ENCODE measurements at regions not wholly inside any gene's neighbourhood (a gene's known extent, or its start where the extent isn't known, plus 50 kb on each side); places are given as distances from the start of the nearest gene placed in this dataset.
"Not testable (repeated sequence)": the region's sequence is repeated elsewhere in the genome, so short reads cannot be mapped to it uniquely, and the experiment has no call there.

- DNase-seq (ENCODE audit: low read depth): no peak
- TF ChIP-seq, protein P1, sequence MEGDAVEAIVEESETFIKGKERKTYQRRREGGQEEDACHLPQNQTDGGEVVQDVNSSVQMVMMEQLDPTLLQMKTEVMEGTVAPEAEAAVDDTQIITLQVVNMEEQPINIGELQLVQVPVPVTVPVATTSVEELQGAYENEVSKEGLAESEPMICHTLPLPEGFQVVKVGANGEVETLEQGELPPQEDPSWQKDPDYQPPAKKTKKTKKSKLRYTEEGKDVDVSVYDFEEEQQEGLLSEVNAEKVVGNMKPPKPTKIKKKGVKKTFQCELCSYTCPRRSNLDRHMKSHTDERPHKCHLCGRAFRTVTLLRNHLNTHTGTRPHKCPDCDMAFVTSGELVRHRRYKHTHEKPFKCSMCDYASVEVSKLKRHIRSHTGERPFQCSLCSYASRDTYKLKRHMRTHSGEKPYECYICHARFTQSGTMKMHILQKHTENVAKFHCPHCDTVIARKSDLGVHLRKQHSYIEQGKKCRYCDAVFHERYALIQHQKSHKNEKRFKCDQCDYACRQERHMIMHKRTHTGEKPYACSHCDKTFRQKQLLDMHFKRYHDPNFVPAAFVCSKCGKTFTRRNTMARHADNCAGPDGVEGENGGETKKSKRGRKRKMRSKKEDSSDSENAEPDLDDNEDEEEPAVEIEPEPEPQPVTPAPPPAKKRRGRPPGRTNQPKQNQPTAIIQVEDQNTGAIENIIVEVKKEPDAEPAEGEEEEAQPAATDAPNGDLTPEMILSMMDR (conservative IDR thresholded peaks at IDR 0.05; ENCODE audit: low read depth, low read length): no peak
Measured at GRCh38 chr6:12635375-12635774, 81.2 kb upstream of the PHACTR1 start.

GRCh38 chr6:12635813-12636212, 80.8 kb upstream of the PHACTR1 start:
- no peak overlapping the region for H3K4me3 ChIP-seq (ENCODE audit: low read length)
- DNase-seq (ENCODE audit: low read depth): no peak
- TF ChIP-seq, protein P1 (conservative IDR thresholded peaks at IDR 0.05; ENCODE audit: low read depth, low read length): no peak

More at GRCh38 chr6:12635375-12635774, 81.2 kb upstream of the PHACTR1 start:
- no peak overlapping the region for H3K4me3 ChIP-seq (ENCODE audit: low read length)

GRCh38 chr6:12636336-12636735, 80.2 kb upstream of the PHACTR1 start:
- H3K4me3 ChIP-seq (ENCODE audit: low read length): no peak overlapping the region
- DNase-seq (ENCODE audit: low read depth): no peak
- TF ChIP-seq, protein P1 (conservative IDR thresholded peaks at IDR 0.05; ENCODE audit: low read depth, low read length): peak; percentile 24

- DNase-seq (ENCODE audit: low read depth): peak; percentile 18
- TF ChIP-seq, protein P1 (conservative IDR thresholded peaks at IDR 0.05; ENCODE audit: low read depth, low read length): peak; percentile 92
Measured at GRCh38 chr6:12637960-12638641, 78.5 kb upstream of the PHACTR1 start.

GRCh38 chr6:12640438-12640837, 76.1 kb upstream of the PHACTR1 start:
- TF ChIP-seq, protein P1 (conservative IDR thresholded peaks at IDR 0.05; ENCODE audit: low read depth, low read length): no peak
- DNase-seq (ENCODE audit: low read depth): no peak
- no peak overlapping the region for H3K4me3 ChIP-seq (ENCODE audit: low read length)

More at GRCh38 chr6:12637960-12638641, 78.5 kb upstream of the PHACTR1 start:
- no peak overlapping the region for H3K4me3 ChIP-seq (ENCODE audit: low read length)

- DNase-seq (ENCODE audit: low read depth); H3K4me3 ChIP-seq (ENCODE audit: low read length): not testable (repeated sequence)
Measured at GRCh38 chr6:12641785-12642184, 74.8 kb upstream of the PHACTR1 start.

- TF ChIP-seq, protein P1 (conservative IDR thresholded peaks at IDR 0.05; ENCODE audit: low read depth, low read length): no peak
- DNase-seq (ENCODE audit: low read depth): no peak
- no peak overlapping the region for H3K4me3 ChIP-seq (ENCODE audit: low read length)
Measured at GRCh38 chr6:12645941-12646340, 70.6 kb upstream of the PHACTR1 start.
